K562 (cell line): ENCODE measurements at regions not wholly inside any gene's neighbourhood (a gene's known extent, or its start where the extent isn't known, plus 50 kb on each side); places are given as distances from the start of the nearest gene placed in this dataset.

Experiments used
- ATAC-seq: fragments of 200-7000 bp; cut with Tn5 transposase; 3 replicates; pipeline ENCODE4 v1.9.1; 2020; ENCODE audit warnings: moderate library complexity
- BruUV-seq: library from RNA; stranded (reverse); fragments of 400-500 nt; replicated peaks from 2 replicates; lab custom pipeline; 2021; lab: Mats Ljungman, UMichigan
- CTCF ChIA-PET: fragments of 300-600 bp; formaldehyde crosslinking; extraction: SDS; loops from one replicate; lab custom pipeline; 2021; ENCODE audit warnings: low intra/inter-chr PET ratio; lab: Yijun Ruan, JAX
- POLR2A ChIA-PET: fragments of 300-600, 350-650 bp; sonication (Branson Sonifier 250); formaldehyde crosslinking; extraction: SDS; loops from one replicate; lab custom pipeline; 2021; ENCODE audit warnings: antibody characterized with exemption, inconsistent platforms; lab: Yijun Ruan, JAX
- DNase-seq, 4 experiments: peaks; one replicate each; pipeline versions ENCODE4 v3.0.0 to v3.0.0-alpha.2; 2011 to 2018; ENCODE audit warnings: low spot score in 3 of 4, mixed read lengths in 3 of 4; ENCODE audit errors: extremely low read depth in 1 of 4
- FAIRE-seq: peaks from 2 replicates; lab custom pipeline; 2011; peaks lifted over from hg19 to GRCh38; lab: Jason Lieb, UNC
- H2AFZ ChIP-seq: 2 replicates; pipeline ENCODE4 v1.6.0; 2011; ENCODE audit warnings: low read depth, low read length, control low read depth, inconsistent platforms
- H3K27ac ChIP-seq: fragments of 200-600 bp; 3 replicates; pipeline ENCODE4 v1.8.0; 2011; ENCODE audit warnings: low read depth, mild to moderate bottlenecking, control low read depth, inconsistent platforms, low read length, moderate library complexity, mixed read lengths; ENCODE audit errors: extremely low read depth
- H3K27me3 ChIP-seq, 2 experiments: fragments of 300-600 bp in 1 of 2; 2 replicates in 1 of 2; 3 replicates in 1 of 2; pipeline versions ENCODE4 v1.6.0 to v1.8.0; 2011; ENCODE audit warnings: inconsistent platforms in 2 of 2, low read length in 2 of 2, mild to moderate bottlenecking in 1 of 2, mixed read lengths in 1 of 2, moderate library complexity in 1 of 2; ENCODE audit not compliant: control insufficient read depth in 2 of 2, insufficient read depth in 2 of 2
- H3K36me3 ChIP-seq: fragments of 300-600 bp; 3 replicates; pipeline ENCODE4 v1.8.0; 2011; ENCODE audit warnings: mild to moderate bottlenecking, low read length, inconsistent platforms; ENCODE audit not compliant: control insufficient read depth, insufficient read depth
- H3K4me1 ChIP-seq, 2 experiments: fragments of 200-600 bp in 1 of 2; replicated peaks in 1 of 2; 2 replicates in 1 of 2; 3 replicates in 1 of 2; pipeline versions ENCODE4 v1.5.1 to v1.8.0; 2011; ENCODE audit warnings: inconsistent platforms in 2 of 2, low read length in 2 of 2, mild to moderate bottlenecking in 1 of 2, mixed read lengths in 1 of 2, moderate library complexity in 1 of 2; ENCODE audit not compliant: control insufficient read depth in 2 of 2, insufficient read depth in 2 of 2
- H3K4me2 ChIP-seq: 2 replicates; pipeline ENCODE4 v1.6.1; 2011; ENCODE audit warnings: low read length, control low read depth, inconsistent platforms, mixed read lengths; ENCODE audit not compliant: insufficient read depth
- H3K4me3 ChIP-seq: fragments of 200-600 bp; sonication (generic), shearing (Covaris generic); 2 replicates; pipeline ENCODE4 v1.5.1; 2016; ENCODE audit warnings: control low read depth, inconsistent platforms
- H3K79me2 ChIP-seq: fragments of 200-600 bp; 3 replicates; pipeline ENCODE4 v1.8.0; 2011; ENCODE audit warnings: low read length, inconsistent platforms; ENCODE audit not compliant: control insufficient read depth, insufficient read depth
- H3K9ac ChIP-seq, 2 experiments: 2 replicates each; pipeline versions ENCODE4 v1.6.0 to v1.6.1; 2011; ENCODE audit warnings: low read depth in 2 of 2, low read length in 2 of 2, control low read depth in 1 of 2, inconsistent platforms in 1 of 2, mild to moderate bottlenecking in 1 of 2, mixed read lengths in 1 of 2; ENCODE audit not compliant: insufficient read depth in 1 of 2
- H3K9me1 ChIP-seq: one replicate; pipeline ENCODE4 v1.6.0; 2011; ENCODE audit warnings: inconsistent platforms, mild to moderate bottlenecking, low read length, moderate library complexity; ENCODE audit not compliant: control insufficient read depth, insufficient read depth
- H3K9me3 ChIP-seq: replicated peaks from 2 replicates; pipeline ENCODE4 v1.5.1; 2011; ENCODE audit warnings: low read depth, low read length, inconsistent platforms; ENCODE audit not compliant: control insufficient read depth, insufficient read depth
- H4K20me1 ChIP-seq: replicated peaks from 2 replicates; pipeline ENCODE4 v1.6.1; 2011; ENCODE audit warnings: low read length, inconsistent platforms, mixed read lengths; ENCODE audit not compliant: control insufficient read depth, insufficient read depth
- CTBP1 ChIP-seq: fragments of 450-650 bp; IDR thresholded peaks from 2 replicates; pipeline ENCODE4 v1.6.1; 2016; ENCODE audit warnings: borderline replicate concordance
- GABPA ChIP-seq: fragments of 200-800 bp; sonication (Bioruptor generic); conservative IDR thresholded peaks from 2 replicates; pipeline ENCODE4 v1.6.1; 2016; ENCODE audit warnings: low read depth, missing genetic modification characterization, missing compliant biosample characterization
- HDAC8 ChIP-seq: fragments of 450-650 bp; IDR thresholded peaks from 2 replicates; pipeline ENCODE4 v1.6.1; 2016; ENCODE audit warnings: mild to moderate bottlenecking, missing genetic modification characterization, moderate library complexity, missing compliant biosample characterization
- MIER1 ChIP-seq: fragments of 450-650 bp; IDR thresholded peaks from 2 replicates; pipeline ENCODE4 v1.6.1; 2016; ENCODE audit warnings: antibody characterized with exemption, mild to moderate bottlenecking, low read depth
- RFX5 ChIP-seq: IDR thresholded peaks from 2 replicates; pipeline ENCODE4 v1.6.1; 2011; ENCODE audit warnings: low read depth, mild to moderate bottlenecking, improper control_type of control experiment, low read length
- SMAD3 ChIP-seq: fragments of 450-650 bp; formaldehyde crosslinking; conservative IDR thresholded peaks from 2 replicates; pipeline ENCODE4 v1.4.0; 2020; ENCODE audit warnings: mild to moderate bottlenecking
- TBL1XR1 ChIP-seq, 2 experiments: IDR thresholded peaks; 2 replicates each; pipeline ENCODE4 v1.6.1; 2012; ENCODE audit warnings: improper control_type of control experiment in 2 of 2, low read length in 2 of 2, mild to moderate bottlenecking in 1 of 2
- ZNF79 ChIP-seq: fragments of 250-450 bp; sonication (Bioruptor Pico); IDR thresholded peaks from 2 replicates; pipeline ENCODE4 v1.4.0; 2020; ENCODE audit warnings: low read depth, mild to moderate bottlenecking, moderate library complexity
- WGBS: fragments of 100-300 bp; shearing (Covaris generic); methylation state at CpG from one replicate; pipeline ENCODE4 v1.1.6; 2016; ENCODE audit warnings: low coverage, mixed read lengths; ENCODE audit not compliant: insufficient coverage; ENCODE audit errors: missing lambda C conversion rate; 5-methylcytosine and 5-hydroxymethylcytosine counted together
- in situ Hi-C: fragments of 300-500 bp; cut with MboI; formaldehyde crosslinking; loops from 4 replicates; pipeline ENCODE4 v1.15.0; 2018; ENCODE audit warnings: inconsistent platforms, mixed read lengths
- intact Hi-C: fragments of 100-400 bp; cut with micrococcal nuclease; formaldehyde crosslinking; loops from 2 replicates; pipeline ENCODE4 v1.14.2; 2022
- TF ChIP-seq, protein P1 (sequence below), 3 experiments: fragments of 200-800 bp in 1 of 3; fragments of 250-450 bp in 1 of 3; fragments of 450-650 bp in 1 of 3; sonication (Bioruptor Pico) in 1 of 3; sonication (Bioruptor generic) in 1 of 3; formaldehyde crosslinking in 1 of 3; IDR thresholded peaks; 2 replicates each; pipeline versions ENCODE4 v1.6.1 to v1.8.0; 2016 to 2022; ENCODE audit warnings: mild to moderate bottlenecking in 2 of 3, missing genetic modification characterization in 2 of 3, missing compliant biosample characterization in 1 of 3, moderate library complexity in 1 of 3
- TF ChIP-seq, protein P2 (sequence below): fragments of 250-450 bp; sonication (Bioruptor Pico); IDR thresholded peaks from 2 replicates; pipeline ENCODE4 v1.5.0; 2020; ENCODE audit warnings: mild to moderate bottlenecking, borderline replicate concordance
- TF ChIP-seq, protein P3 (sequence below): fragments of 450-650 bp; IDR thresholded peaks from one replicate; pipeline ENCODE4 v1.6.1; 2018; ENCODE audit warnings: mild to moderate bottlenecking, moderate library complexity; ENCODE audit not compliant: partially characterized antibody
- TF ChIP-seq, protein P4 (sequence below): fragments of 450-650 bp; IDR thresholded peaks from 2 replicates; pipeline ENCODE4 v1.6.1; 2017; ENCODE audit warnings: mild to moderate bottlenecking, moderate library complexity
- TF ChIP-seq, protein P5 (sequence below): conservative IDR thresholded peaks from 2 replicates; pipeline ENCODE4 v1.6.1; 2011; ENCODE audit warnings: low read depth, mild to moderate bottlenecking, low read length; ENCODE audit not compliant: control insufficient read depth

DNA sequence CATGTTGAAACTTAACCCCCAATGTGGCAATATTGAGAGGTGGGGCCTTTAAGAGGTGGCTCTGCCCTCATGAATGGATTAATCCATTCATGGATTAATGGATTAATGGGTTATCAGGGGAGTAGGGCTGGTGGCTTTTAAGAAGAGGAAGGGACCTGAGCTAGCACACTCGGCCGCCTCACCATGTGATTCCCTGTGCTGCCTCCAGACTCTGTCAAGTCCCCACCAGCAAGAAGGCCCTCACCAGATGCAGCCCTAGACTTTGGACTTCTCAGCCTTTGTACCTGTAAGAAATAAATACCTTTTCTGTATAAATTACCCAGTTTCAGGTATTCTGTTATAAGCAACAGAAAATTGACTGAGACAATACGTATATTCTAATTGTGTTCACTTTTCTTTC is 272.2 kb upstream of the DMRT1 start:
- Histone ChIP-seq H4K20me1 (no peaks in the 10 kb centered on the region), H3K9ac (no peak overlapping the region), H3K36me3 (no peaks in the 10 kb centered on the region), H3K9me1 (no peaks in the 10 kb centered on the region), H3K79me2 (no peaks in the 10 kb centered on the region), H3K4me2 (no peak overlapping the region), H3K4me3 (no peak overlapping the region), H3K27ac (no peak overlapping the region), H3K9me3 (no peaks in the 10 kb centered on the region), H3K27me3 (peaks cover 0 to 4% of the 10 kb centered on the region in 2 experiments; a peak in 2 of 5 replicates), H3K4me1 (no peaks in the 10 kb centered on the region), H2AFZ (no peak overlapping the region)
- CTCF ChIA-PET: no interaction called here
- intact Hi-C loops: no loop called here
- 0% methylated on average over 3 of the region's 3 CpGs for WGBS
- DNase-seq (no peak), FAIRE-seq (no peak), ATAC-seq (no peak)
- BruUV-seq: no TSS peak
- POLR2A ChIA-PET: interaction anchor here (0.7 to 1.2 kb wide), 4 partner anchors 12 to 21 kb away, joined by 3 to 4 read pairs (median 4); no protein-coding TSS in a partner anchor
- in situ Hi-C loops: no loop called here
- TF ChIP-seq RFX5: no peak
- TF ChIP-seq GABPA: no peak
- TF ChIP-seq SMAD3 (CRISPR knock-in tag): no peak
- no peak for TF ChIP-seq TBL1XR1 (IDR thresholded peaks at IDR 0.05; ENCODE audit: low read length in 2 of 2)
- TF ChIP-seq, protein P1, sequence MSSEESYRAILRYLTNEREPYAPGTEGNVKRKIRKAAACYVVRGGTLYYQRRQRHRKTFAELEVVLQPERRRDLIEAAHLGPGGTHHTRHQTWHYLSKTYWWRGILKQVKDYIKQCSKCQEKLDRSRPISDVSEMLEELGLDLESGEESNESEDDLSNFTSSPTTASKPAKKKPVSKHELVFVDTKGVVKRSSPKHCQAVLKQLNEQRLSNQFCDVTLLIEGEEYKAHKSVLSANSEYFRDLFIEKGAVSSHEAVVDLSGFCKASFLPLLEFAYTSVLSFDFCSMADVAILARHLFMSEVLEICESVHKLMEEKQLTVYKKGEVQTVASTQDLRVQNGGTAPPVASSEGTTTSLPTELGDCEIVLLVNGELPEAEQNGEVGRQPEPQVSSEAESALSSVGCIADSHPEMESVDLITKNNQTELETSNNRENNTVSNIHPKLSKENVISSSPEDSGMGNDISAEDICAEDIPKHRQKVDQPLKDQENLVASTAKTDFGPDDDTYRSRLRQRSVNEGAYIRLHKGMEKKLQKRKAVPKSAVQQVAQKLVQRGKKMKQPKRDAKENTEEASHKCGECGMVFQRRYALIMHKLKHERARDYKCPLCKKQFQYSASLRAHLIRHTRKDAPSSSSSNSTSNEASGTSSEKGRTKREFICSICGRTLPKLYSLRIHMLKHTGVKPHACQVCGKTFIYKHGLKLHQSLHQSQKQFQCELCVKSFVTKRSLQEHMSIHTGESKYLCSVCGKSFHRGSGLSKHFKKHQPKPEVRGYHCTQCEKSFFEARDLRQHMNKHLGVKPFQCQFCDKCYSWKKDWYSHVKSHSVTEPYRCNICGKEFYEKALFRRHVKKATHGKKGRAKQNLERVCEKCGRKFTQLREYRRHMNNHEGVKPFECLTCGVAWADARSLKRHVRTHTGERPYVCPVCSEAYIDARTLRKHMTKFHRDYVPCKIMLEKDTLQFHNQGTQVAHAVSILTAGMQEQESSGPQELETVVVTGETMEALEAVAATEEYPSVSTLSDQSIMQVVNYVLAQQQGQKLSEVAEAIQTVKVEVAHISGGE (CRISPR knock-in tag; IDR thresholded peaks at IDR 0.05): no peak
- no peak for TF ChIP-seq HDAC8 (tag)
- TF ChIP-seq, protein P2, sequence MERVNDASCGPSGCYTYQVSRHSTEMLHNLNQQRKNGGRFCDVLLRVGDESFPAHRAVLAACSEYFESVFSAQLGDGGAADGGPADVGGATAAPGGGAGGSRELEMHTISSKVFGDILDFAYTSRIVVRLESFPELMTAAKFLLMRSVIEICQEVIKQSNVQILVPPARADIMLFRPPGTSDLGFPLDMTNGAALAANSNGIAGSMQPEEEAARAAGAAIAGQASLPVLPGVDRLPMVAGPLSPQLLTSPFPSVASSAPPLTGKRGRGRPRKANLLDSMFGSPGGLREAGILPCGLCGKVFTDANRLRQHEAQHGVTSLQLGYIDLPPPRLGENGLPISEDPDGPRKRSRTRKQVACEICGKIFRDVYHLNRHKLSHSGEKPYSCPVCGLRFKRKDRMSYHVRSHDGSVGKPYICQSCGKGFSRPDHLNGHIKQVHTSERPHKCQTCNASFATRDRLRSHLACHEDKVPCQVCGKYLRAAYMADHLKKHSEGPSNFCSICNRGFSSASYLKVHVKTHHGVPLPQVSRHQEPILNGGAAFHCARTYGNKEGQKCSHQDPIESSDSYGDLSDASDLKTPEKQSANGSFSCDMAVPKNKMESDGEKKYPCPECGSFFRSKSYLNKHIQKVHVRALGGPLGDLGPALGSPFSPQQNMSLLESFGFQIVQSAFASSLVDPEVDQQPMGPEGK (CRISPR knock-in tag): no peak
- TF ChIP-seq, protein P3, sequence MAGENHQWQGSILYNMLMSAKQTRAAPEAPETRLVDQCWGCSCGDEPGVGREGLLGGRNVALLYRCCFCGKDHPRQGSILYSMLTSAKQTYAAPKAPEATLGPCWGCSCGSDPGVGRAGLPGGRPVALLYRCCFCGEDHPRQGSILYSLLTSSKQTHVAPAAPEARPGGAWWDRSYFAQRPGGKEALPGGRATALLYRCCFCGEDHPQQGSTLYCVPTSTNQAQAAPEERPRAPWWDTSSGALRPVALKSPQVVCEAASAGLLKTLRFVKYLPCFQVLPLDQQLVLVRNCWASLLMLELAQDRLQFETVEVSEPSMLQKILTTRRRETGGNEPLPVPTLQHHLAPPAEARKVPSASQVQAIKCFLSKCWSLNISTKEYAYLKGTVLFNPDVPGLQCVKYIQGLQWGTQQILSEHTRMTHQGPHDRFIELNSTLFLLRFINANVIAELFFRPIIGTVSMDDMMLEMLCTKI: no peak
- TF ChIP-seq MIER1: no peak
- TF ChIP-seq CTBP1: no peak
- TF ChIP-seq, protein P4, sequence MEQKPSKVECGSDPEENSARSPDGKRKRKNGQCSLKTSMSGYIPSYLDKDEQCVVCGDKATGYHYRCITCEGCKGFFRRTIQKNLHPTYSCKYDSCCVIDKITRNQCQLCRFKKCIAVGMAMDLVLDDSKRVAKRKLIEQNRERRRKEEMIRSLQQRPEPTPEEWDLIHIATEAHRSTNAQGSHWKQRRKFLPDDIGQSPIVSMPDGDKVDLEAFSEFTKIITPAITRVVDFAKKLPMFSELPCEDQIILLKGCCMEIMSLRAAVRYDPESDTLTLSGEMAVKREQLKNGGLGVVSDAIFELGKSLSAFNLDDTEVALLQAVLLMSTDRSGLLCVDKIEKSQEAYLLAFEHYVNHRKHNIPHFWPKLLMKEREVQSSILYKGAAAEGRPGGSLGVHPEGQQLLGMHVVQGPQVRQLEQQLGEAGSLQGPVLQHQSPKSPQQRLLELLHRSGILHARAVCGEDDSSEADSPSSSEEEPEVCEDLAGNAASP: no peak
- TF ChIP-seq, protein P5, sequence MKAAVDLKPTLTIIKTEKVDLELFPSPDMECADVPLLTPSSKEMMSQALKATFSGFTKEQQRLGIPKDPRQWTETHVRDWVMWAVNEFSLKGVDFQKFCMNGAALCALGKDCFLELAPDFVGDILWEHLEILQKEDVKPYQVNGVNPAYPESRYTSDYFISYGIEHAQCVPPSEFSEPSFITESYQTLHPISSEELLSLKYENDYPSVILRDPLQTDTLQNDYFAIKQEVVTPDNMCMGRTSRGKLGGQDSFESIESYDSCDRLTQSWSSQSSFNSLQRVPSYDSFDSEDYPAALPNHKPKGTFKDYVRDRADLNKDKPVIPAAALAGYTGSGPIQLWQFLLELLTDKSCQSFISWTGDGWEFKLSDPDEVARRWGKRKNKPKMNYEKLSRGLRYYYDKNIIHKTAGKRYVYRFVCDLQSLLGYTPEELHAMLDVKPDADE: no peak
- TF ChIP-seq ZNF79 (CRISPR knock-in tag): no peak
